Transverse colon (tissue), 4 donors: ENCODE measurements at regions not wholly inside any gene's neighbourhood (a gene's known extent, or its start where the extent isn't known, plus 50 kb on each side); places are given as distances from the start of the nearest gene placed in this dataset.

Source experiments
- DNase-seq: peaks from one replicate; pipeline ENCODE4 v3.0.0-alpha.2; 2019
- H3K27ac ChIP-seq, 4 donors: fragments of 200-600 bp; sonication (generic); 2 replicates each; pipeline ENCODE4 v1.5.1; 2016 to 2018; ENCODE audit warnings: inconsistent platforms in 4 of 4
- H3K27me3 ChIP-seq: fragments of 200-600 bp; sonication (generic); 2 replicates; pipeline ENCODE4 v1.5.1; 2017; ENCODE audit warnings: inconsistent platforms
- H3K36me3 ChIP-seq, 4 donors: fragments of 200-600 bp; sonication (generic); 2 replicates each; pipeline ENCODE4 v1.5.1; 2017 to 2019; ENCODE audit warnings: inconsistent platforms in 4 of 4
- H3K4me1 ChIP-seq, 4 donors: fragments of 200-600 bp; sonication (generic); 2 replicates each; pipeline ENCODE4 v1.5.1; 2017 to 2020; ENCODE audit warnings: inconsistent platforms in 4 of 4
- H3K4me3 ChIP-seq, 4 donors: fragments of 200-600 bp; sonication (generic); 1 replicate in 1 of 4; 2 replicates in 3 of 4; pipeline versions ENCODE4 v1.5.1 to v1.6.1; 2017 to 2019; ENCODE audit warnings: inconsistent platforms in 4 of 4
- H3K9me3 ChIP-seq, 2 donors: fragments of 200-600 bp; sonication (generic); 2 replicates each; pipeline ENCODE4 v1.5.1; 2017 to 2019; ENCODE audit warnings: inconsistent platforms in 2 of 2
- CTCF ChIP-seq, 5 experiments: fragments of 200-600 bp in 3 of 5; fragments of 450-650 bp in 2 of 5; sonication (generic) in 3 of 5; IDR thresholded peaks; 1 replicate in 2 of 5; 2 replicates in 3 of 5; pipeline ENCODE4 v1.5.1; 2016 to 2017; ENCODE audit warnings: antibody characterized with exemption in 5 of 5, inconsistent platforms in 3 of 5, mild to moderate bottlenecking in 2 of 5, moderate library complexity in 1 of 5
- EP300 ChIP-seq: sonication (generic); formaldehyde crosslinking; IDR thresholded peaks from one replicate; pipeline ENCODE4 v1.6.1; 2017; ENCODE audit warnings: antibody characterized with exemption, low read depth
- POLR2A ChIP-seq: fragments of 450-650 bp; IDR thresholded peaks from one replicate; pipeline ENCODE4 v1.6.1; 2016; ENCODE audit warnings: antibody characterized with exemption, mild to moderate bottlenecking, moderate library complexity
- POLR2AphosphoS5 ChIP-seq, 3 donors: sonication (generic); formaldehyde crosslinking; IDR thresholded peaks; one replicate each; pipeline ENCODE4 v1.6.1; 2016; ENCODE audit warnings: antibody characterized with exemption in 3 of 3
- WGBS, 2 donors: methylation state at CpG; one replicate each; pipeline ENCODE4 v1.1.5; 2018; ENCODE audit warnings: low coverage in 1 of 2; 5-methylcytosine and 5-hydroxymethylcytosine counted together
- in situ Hi-C, 4 donors: fragments of 200-750 bp; cut with MboI; loops; one replicate each; pipeline versions ENCODE4 v1.15.0 to v1.15.1; 2017; ENCODE audit warnings: low sequenced_read_pairs in 3 of 4, low pct_ligation_motif_present in 1 of 4, low pct_unique_long_range_greater_than_20kb in 1 of 4
- intact Hi-C: fragments of 100-400 bp; cut with DNase I; formaldehyde crosslinking; loops from one replicate; pipeline ENCODE4 v1.15.1; 2023; ENCODE audit warnings: low total_unique reads

GRCh38 chr13:64332048-64332447, 2898.1 kb downstream of the PCDH9 start:
- in situ Hi-C loops (no loop called here), intact Hi-C loops (no loop called here)
- no peak for DNase-seq
- H3K36me3 ChIP-seq, result no peaks in the 10 kb centered on the region
- 50 to 56% methylated on average over 2 of the region's 2 CpGs for WGBS, 2 donors
- peaks cover 0 to 6% of the 10 kb centered on the region in 2 donors for H3K9me3 ChIP-seq
- TF ChIP-seq EP300, result no peak
- TF ChIP-seq POLR2AphosphoS5 (IDR thresholded peaks at IDR 0.05), result no peak
- no peak for TF ChIP-seq CTCF (IDR thresholded peaks at IDR 0.05)
- TF ChIP-seq POLR2A, result no peak
- H3K27ac ChIP-seq, result no peak overlapping the region
- no peak overlapping the region for H3K4me3 ChIP-seq
- H3K4me1 ChIP-seq, result no peaks in the 10 kb centered on the region
- no peaks in the 10 kb centered on the region for H3K27me3 ChIP-seq

- DNase-seq, result no peak
- intact Hi-C loops (no loop called here), in situ Hi-C loops (no loop called here)
- Histone ChIP-seq H3K9me3 (peaks cover 0 to 6% of the 10 kb centered on the region in 2 donors), H3K27me3 (no peaks in the 10 kb centered on the region), H3K4me3 (no peak overlapping the region), H3K36me3 (no peaks in the 10 kb centered on the region), H3K4me1 (no peaks in the 10 kb centered on the region), H3K27ac (no peak overlapping the region)
- 25 to 36% methylated on average over 2 of the region's 2 CpGs for WGBS, 2 donors
- no peak for TF ChIP-seq EP300
- TF ChIP-seq POLR2AphosphoS5 (IDR thresholded peaks at IDR 0.05), result no peak
- TF ChIP-seq CTCF (IDR thresholded peaks at IDR 0.05), result no peak
- TF ChIP-seq POLR2A, result no peak
Measured at GRCh38 chr13:64327505-64328194, 2902.5 kb downstream of the PCDH9 start.

DNA sequence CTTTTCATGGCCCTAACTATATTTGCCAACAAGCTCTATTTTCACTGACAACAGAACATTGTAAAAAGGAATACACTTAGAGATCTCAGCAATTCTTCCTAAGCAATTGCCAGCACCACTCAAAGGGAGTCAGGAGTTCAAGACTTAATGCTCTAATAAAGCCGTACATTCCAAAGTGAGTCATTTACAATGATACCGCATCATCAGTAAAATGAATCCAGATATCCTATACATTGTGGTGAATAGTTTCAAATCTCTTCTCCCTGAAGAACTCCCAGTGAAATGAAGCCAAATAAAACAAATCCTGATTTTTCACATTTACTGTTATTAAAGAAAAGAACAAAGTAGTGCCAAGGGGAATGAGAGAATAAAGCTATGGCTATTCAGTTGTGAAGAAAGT, 2898.7 kb upstream of the PCDH20 start:
- H3K36me3 ChIP-seq, result no peaks in the 10 kb centered on the region
- intact Hi-C loops, result no loop called here
- no peak for DNase-seq
- TF ChIP-seq POLR2AphosphoS5 (IDR thresholded peaks at IDR 0.05), result no peak
- no peak for TF ChIP-seq EP300
- no peak for TF ChIP-seq POLR2A
- TF ChIP-seq CTCF (IDR thresholded peaks at IDR 0.05), result no peak
- peaks cover 0 to 20% of the 10 kb centered on the region in 2 donors for H3K9me3 ChIP-seq
- H3K4me1 ChIP-seq, result no peaks in the 10 kb centered on the region
- WGBS, 2 donors, result 78 to 85% methylated on average over 2 of the region's 2 CpGs
- H3K27me3 ChIP-seq, result no peaks in the 10 kb centered on the region
- in situ Hi-C loops, result no loop called here
- H3K27ac ChIP-seq, result no peak overlapping the region
- H3K4me3 ChIP-seq, result no peak overlapping the region

- no peak for DNase-seq
- TF ChIP-seq CTCF (IDR thresholded peaks at IDR 0.05), result no peak
- no peak for TF ChIP-seq POLR2A
- TF ChIP-seq EP300, result no peak
- TF ChIP-seq POLR2AphosphoS5 (IDR thresholded peaks at IDR 0.05), result no peak
- Histone ChIP-seq H3K27ac (no peak overlapping the region), H3K4me3 (no peak overlapping the region), H3K4me1 (no peaks in the 10 kb centered on the region), H3K27me3 (no peaks in the 10 kb centered on the region), H3K36me3 (no peaks in the 10 kb centered on the region), H3K9me3 (peaks cover 2 to 12% of the 10 kb centered on the region in 2 donors)
- intact Hi-C loops (no loop called here), in situ Hi-C loops (no loop called here)
- 70 to 75% methylated on average over 3 of the region's 3 CpGs for WGBS, 2 donors
Measured at GRCh38 chr13:64311948-64312347, 2896.3 kb upstream of the PCDH20 start.
